ENCODE measurements at regions not wholly inside any gene's neighbourhood (a gene's known extent, or its start where the extent isn't known, plus 50 kb on each side); places are given as distances from the start of the nearest gene placed in this dataset.

GRCh38 chr12:67202678-67203012, 66.5 kb upstream of the CAND1 start:
- TF ChIP-seq, protein P1, sequence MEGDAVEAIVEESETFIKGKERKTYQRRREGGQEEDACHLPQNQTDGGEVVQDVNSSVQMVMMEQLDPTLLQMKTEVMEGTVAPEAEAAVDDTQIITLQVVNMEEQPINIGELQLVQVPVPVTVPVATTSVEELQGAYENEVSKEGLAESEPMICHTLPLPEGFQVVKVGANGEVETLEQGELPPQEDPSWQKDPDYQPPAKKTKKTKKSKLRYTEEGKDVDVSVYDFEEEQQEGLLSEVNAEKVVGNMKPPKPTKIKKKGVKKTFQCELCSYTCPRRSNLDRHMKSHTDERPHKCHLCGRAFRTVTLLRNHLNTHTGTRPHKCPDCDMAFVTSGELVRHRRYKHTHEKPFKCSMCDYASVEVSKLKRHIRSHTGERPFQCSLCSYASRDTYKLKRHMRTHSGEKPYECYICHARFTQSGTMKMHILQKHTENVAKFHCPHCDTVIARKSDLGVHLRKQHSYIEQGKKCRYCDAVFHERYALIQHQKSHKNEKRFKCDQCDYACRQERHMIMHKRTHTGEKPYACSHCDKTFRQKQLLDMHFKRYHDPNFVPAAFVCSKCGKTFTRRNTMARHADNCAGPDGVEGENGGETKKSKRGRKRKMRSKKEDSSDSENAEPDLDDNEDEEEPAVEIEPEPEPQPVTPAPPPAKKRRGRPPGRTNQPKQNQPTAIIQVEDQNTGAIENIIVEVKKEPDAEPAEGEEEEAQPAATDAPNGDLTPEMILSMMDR (IDR thresholded peaks at IDR 0.05), result no peak
- TF ChIP-seq POLR2AphosphoS5 (IDR thresholded peaks at IDR 0.05) (no peak), POLR2A (IDR thresholded peaks at IDR 0.05) (no peak), EP300 (IDR thresholded peaks at IDR 0.05) (no peak)
